Gastroesophageal sphincter (tissue), 4 donors: ENCODE measurements at regions not wholly inside any gene's neighbourhood (a gene's known extent, or its start where the extent isn't known, plus 50 kb on each side); places are given as distances from the start of the nearest gene placed in this dataset.

ENCODE experiments used
- ATAC-seq: fragments of 150-250 bp; one replicate; pipeline ENCODE4 v1.9.1; 2016; ENCODE audit warnings: mild to moderate bottlenecking, moderate library complexity
- H3K27ac ChIP-seq, 4 donors: fragments of 200-600 bp; sonication (generic) in 3 of 4; 1 replicate in 3 of 4; 2 replicates in 1 of 4; pipeline ENCODE4 v1.5.1; 2016 to 2019
- H3K27me3 ChIP-seq: fragments of 200-600 bp; sonication (generic); one replicate; pipeline ENCODE4 v1.5.1; 2019
- H3K36me3 ChIP-seq, 2 donors: fragments of 200-600 bp; sonication (generic); one replicate each; pipeline ENCODE4 v1.5.1; 2019; ENCODE audit warnings: control low read depth in 1 of 2
- H3K4me1 ChIP-seq, 3 donors: fragments of 200-600 bp; sonication (generic); 1 replicate in 2 of 3; 2 replicates in 1 of 3; pipeline ENCODE4 v1.5.1; 2016 to 2019; ENCODE audit warnings: control low read depth in 2 of 3
- H3K4me3 ChIP-seq, 2 donors: fragments of 200-600 bp; sonication (generic); one replicate each; pipeline ENCODE4 v1.5.1; 2019; ENCODE audit warnings: mild to moderate bottlenecking in 1 of 2, moderate library complexity in 1 of 2
- H3K9me3 ChIP-seq, 3 donors: fragments of 200-600 bp; sonication (generic); one replicate each; pipeline ENCODE4 v1.5.1; 2017 to 2019; ENCODE audit warnings: control low read depth in 2 of 3
- EP300 ChIP-seq: sonication (generic); formaldehyde crosslinking; IDR thresholded peaks from one replicate; pipeline ENCODE4 v1.6.1; 2017; ENCODE audit warnings: antibody characterized with exemption, mild to moderate bottlenecking
- POLR2A ChIP-seq, 2 donors: fragments of 450-650 bp; IDR thresholded peaks; one replicate each; pipeline ENCODE4 v1.6.1; 2017; ENCODE audit warnings: antibody characterized with exemption in 2 of 2, mild to moderate bottlenecking in 2 of 2, moderate library complexity in 1 of 2
- POLR2AphosphoS5 ChIP-seq: sonication (generic); formaldehyde crosslinking; IDR thresholded peaks from one replicate; pipeline ENCODE4 v1.6.1; 2017; ENCODE audit warnings: antibody characterized with exemption
- WGBS, 2 donors: methylation state at CpG; one replicate each; pipeline ENCODE4 v1.1.5; 2018; ENCODE audit warnings: low coverage in 1 of 2; 5-methylcytosine and 5-hydroxymethylcytosine counted together
- TF ChIP-seq, protein P1 (sequence below), 4 experiments: fragments of 200-600 bp in 2 of 4; fragments of 450-650 bp in 2 of 4; sonication (generic) in 1 of 4; IDR thresholded peaks; one replicate each; pipeline ENCODE4 v1.5.1; 2017 to 2019; ENCODE audit warnings: antibody characterized with exemption in 4 of 4, mild to moderate bottlenecking in 2 of 4, moderate library complexity in 2 of 4

DNA sequence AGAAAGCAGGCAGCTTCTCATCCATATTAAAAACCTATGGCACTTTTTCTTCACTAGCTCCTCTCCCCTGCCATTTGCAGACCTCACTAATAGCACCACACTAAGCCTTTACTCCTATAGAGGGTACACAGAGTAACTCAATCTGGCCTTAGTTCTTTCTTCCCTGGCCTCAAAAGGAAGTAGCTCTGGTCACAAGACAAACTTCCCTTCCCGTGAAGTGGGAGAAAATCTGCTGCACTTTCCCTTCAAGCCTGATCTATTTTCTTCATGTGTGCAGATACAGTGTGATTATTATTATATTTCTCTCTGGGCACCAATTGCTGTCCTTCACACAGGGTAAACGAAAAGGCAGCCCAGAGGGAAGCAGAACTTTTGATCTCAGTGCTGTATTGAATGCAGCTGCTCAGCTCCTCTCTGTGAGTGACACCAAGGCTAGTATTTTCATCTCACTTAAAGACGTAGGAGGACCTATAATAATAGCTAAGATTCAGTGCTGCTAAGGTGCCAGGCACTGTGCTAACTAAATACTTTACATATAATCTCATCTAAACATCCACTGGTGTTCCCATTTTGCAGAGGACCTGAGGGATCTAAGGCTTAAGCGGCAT, 61.9 kb upstream of the RASGRP1 start:
- no peak overlapping the region for H3K27ac ChIP-seq
- TF ChIP-seq POLR2AphosphoS5: no peak
- TF ChIP-seq, protein P1, sequence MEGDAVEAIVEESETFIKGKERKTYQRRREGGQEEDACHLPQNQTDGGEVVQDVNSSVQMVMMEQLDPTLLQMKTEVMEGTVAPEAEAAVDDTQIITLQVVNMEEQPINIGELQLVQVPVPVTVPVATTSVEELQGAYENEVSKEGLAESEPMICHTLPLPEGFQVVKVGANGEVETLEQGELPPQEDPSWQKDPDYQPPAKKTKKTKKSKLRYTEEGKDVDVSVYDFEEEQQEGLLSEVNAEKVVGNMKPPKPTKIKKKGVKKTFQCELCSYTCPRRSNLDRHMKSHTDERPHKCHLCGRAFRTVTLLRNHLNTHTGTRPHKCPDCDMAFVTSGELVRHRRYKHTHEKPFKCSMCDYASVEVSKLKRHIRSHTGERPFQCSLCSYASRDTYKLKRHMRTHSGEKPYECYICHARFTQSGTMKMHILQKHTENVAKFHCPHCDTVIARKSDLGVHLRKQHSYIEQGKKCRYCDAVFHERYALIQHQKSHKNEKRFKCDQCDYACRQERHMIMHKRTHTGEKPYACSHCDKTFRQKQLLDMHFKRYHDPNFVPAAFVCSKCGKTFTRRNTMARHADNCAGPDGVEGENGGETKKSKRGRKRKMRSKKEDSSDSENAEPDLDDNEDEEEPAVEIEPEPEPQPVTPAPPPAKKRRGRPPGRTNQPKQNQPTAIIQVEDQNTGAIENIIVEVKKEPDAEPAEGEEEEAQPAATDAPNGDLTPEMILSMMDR (IDR thresholded peaks at IDR 0.05): no peak
- no peak for TF ChIP-seq POLR2A (IDR thresholded peaks at IDR 0.05)
- TF ChIP-seq EP300: no peak
- no peak overlapping the region for H3K4me3 ChIP-seq
- 33 to 72% methylated on average over 3 of the region's 4 CpGs for WGBS, 2 donors
- no peaks in the 10 kb centered on the region for H3K36me3 ChIP-seq
- no peak for ATAC-seq
- H3K27me3 ChIP-seq: no peaks in the 10 kb centered on the region
- H3K9me3 ChIP-seq: no peaks in the 10 kb centered on the region
- no peaks in the 10 kb centered on the region for H3K4me1 ChIP-seq

DNA sequence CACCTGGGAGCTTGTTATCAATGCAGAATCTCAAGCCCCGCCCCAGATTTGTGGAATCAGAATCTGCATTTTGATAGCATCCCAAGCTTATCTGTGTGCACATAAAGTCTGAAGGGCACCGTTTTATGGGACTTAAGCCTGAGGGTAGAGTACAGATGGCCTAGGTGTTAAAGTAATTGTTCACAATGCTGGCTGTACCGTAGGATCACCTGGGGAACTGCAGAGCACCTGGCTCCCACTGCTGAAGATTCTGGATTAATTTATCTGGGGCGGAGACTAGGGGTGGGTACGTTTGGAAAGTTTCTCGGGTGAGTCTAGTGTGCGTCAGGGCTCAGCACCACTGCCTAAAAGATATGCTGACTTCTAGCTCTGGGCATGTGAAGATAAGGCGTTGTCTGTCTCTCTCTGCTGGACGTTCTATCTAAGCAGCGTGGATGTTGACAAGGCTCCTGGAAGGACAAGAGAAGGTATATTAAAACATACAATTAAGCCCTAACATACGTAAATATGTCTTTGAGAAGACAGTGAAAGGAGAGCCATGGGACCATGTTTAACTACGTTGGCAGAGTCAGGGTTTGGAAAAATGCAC, 63.2 kb upstream of the RASGRP1 start:
- H3K4me1 ChIP-seq: no peaks in the 10 kb centered on the region
- no peak overlapping the region for H3K27ac ChIP-seq
- TF ChIP-seq POLR2A (IDR thresholded peaks at IDR 0.05) (no peak), POLR2AphosphoS5 (no peak), EP300 (no peak)
- TF ChIP-seq, protein P1 (IDR thresholded peaks at IDR 0.05): no peak
- H3K27me3 ChIP-seq: no peaks in the 10 kb centered on the region
- H3K9me3 ChIP-seq: no peaks in the 10 kb centered on the region
- no peak overlapping the region for H3K4me3 ChIP-seq
- no peak for ATAC-seq
- H3K36me3 ChIP-seq: no peaks in the 10 kb centered on the region
- 78 to 93% methylated on average over 4 to 9 of the region's 12 CpGs for WGBS, 2 donors

DNA sequence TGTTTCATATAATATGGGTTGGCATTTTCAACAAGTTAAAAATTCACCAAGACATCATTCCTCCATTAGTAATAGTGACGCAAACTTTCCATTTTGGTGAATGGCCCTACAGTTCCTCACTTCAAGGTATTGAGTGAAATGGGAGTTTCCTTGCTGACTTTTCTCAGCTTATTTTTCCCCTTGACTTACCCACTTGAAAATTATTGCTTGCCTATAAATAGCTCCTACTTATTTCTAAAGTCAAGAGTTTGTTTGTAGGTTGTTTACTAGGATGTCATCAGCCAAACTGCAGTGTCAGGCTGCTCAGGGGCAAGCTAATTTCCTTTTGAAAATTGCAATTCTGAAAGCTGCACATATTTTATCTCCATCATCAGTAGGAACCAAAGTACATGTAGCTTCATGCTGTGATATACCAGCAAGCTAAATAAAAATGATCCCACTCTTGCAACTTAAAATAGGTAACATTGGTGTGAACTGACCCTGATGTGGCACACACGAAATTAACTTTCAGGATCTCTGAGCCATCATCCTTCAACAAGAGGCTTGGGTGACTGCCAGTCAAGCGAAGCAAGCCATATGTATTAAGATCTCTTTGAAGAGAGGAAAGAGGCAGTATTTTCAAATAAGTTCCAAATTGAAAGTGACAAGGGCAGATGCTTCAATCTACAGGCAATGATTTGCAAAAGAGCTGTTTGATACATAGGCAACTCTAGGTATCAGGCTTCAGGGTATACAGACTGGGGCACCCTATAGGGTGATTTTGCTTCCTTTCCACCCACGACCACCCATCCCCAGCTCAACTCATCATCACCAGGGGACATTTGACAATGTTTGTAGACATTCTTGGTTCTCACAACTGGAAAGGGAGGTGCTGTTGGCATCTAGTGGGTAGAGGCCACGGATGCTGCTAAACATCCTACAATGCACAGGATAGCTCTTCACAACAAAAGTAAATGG, 66.8 kb upstream of the RASGRP1 start:
- TF ChIP-seq POLR2AphosphoS5 (no peak), EP300 (no peak), POLR2A (IDR thresholded peaks at IDR 0.05) (no peak)
- TF ChIP-seq, protein P1 (IDR thresholded peaks at IDR 0.05): no peak
- no peaks in the 10 kb centered on the region for H3K9me3 ChIP-seq
- 77 to 79% methylated on average over 2 to 4 of the region's 5 CpGs for WGBS, 2 donors
- no peak overlapping the region for H3K27ac ChIP-seq
- no peaks in the 10 kb centered on the region for H3K27me3 ChIP-seq
- H3K4me3 ChIP-seq: no peak overlapping the region
- ATAC-seq: no peak
- H3K4me1 ChIP-seq: no peaks in the 10 kb centered on the region
- H3K36me3 ChIP-seq: no peaks in the 10 kb centered on the region

DNA sequence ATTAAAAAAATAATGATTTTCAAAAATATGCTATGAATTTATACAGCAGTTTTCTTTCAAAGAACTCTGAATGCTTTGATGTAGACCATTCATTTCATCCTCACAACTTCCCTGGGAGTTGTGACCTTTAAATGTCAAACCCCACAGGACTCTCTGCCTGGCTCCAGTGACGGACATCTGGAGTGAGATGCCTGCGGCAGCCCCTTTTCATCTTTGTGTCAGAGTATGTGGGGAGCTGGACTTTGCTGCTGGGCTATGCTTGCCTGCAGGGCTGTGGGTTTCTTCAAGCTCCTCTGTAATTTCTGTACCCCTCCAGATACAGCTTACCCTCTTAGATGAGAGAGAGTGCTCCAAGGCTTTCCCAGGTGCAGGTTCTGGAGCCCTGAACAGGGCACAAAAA, 70.6 kb upstream of the RASGRP1 start:
- whole genome bisulfite sequencing, 2 donors: 0 to 28% methylated on average over 2 of the region's 2 CpGs
- H3K4me3 ChIP-seq: no peak overlapping the region
- TF ChIP-seq POLR2AphosphoS5: no peak

DNA sequence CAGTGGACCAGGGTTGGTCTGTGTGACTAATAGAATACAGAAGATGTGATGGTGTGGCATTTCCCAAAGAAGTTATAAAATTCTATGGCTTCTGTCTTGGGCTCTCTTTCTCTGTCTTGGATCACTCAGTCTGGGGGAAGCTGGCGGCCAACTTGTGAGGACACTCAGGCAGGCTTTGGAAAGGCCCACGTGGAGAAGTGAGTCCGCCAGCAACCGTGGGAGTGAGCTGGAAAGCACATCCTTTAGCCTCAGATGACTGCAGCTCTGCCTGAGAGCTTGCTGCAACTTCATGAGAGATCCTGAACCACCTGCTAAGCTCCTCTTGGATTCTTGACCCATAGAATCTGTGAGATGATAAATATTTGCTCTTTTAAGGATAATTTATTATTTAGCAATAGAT, 72.0 kb upstream of the RASGRP1 start:
- no peak for TF ChIP-seq POLR2A (IDR thresholded peaks at IDR 0.05)
- TF ChIP-seq, protein P1 (IDR thresholded peaks at IDR 0.05): no peak
- H3K4me3 ChIP-seq: no peak overlapping the region
- H3K27ac ChIP-seq: no peak overlapping the region
- no peak for ATAC-seq
- H3K36me3 ChIP-seq: no peaks in the 10 kb centered on the region
- no peaks in the 10 kb centered on the region for H3K27me3 ChIP-seq
- H3K4me1 ChIP-seq: no peaks in the 10 kb centered on the region
- WGBS, 2 donors: 40 to 81% methylated on average over 1 to 4 of the region's 4 CpGs
- H3K9me3 ChIP-seq: no peaks in the 10 kb centered on the region

More for the DNA sequence above, 70.6 kb upstream of the RASGRP1 start:
- Histone ChIP-seq H3K27me3 (no peaks in the 10 kb centered on the region), H3K27ac (no peak overlapping the region), H3K9me3 (no peaks in the 10 kb centered on the region), H3K36me3 (no peaks in the 10 kb centered on the region), H3K4me1 (no peaks in the 10 kb centered on the region)
- ATAC-seq: no peak
